ENCODE measurements at regions not wholly inside any gene's neighbourhood (a gene's known extent, or its start where the extent isn't known, plus 50 kb on each side); places are given as distances from the start of the nearest gene placed in this dataset.

- TF ChIP-seq POLR2A (IDR thresholded peaks at IDR 0.05; ENCODE audit: low read depth, low read length) (no peak), POLR2AphosphoS5 (IDR thresholded peaks at IDR 0.05; ENCODE audit: low read depth, low read length) (no peak), PAX5 (IDR thresholded peaks at IDR 0.05; ENCODE audit: insufficient read depth, low read length, severe bottlenecking) (no peak), TAF1 (IDR thresholded peaks at IDR 0.05; ENCODE audit: low read depth, low read length) (no peak)
Measured at GRCh38 chr14:51424561-51425251, 184.7 kb downstream of the TMX1 start.

All from GM12891 (cell line).